HG02571 (cell line): ENCODE measurements at regions not wholly inside any gene's neighbourhood (a gene's known extent, or its start where the extent isn't known, plus 50 kb on each side); places are given as distances from the start of the nearest gene placed in this dataset.

ENCODE experiments used
- ATAC-seq: cut with Tn5 transposase; IDR thresholded peaks from one replicate; pipeline ENCODE4 v1.9.1; 2021; ENCODE audit warnings: mild to moderate bottlenecking, moderate library complexity; ENCODE audit not compliant: unreplicated experiment

GRCh38 chr2:37541516-37541915 lies 129.9 kb downstream of the CDC42EP3 start:
- ATAC-seq = no peak

GRCh38 chr2:37543999-37544557 lies 127.4 kb downstream of the CDC42EP3 start:
- no peak for ATAC-seq

- no peak for ATAC-seq
These were observed 126.8 kb downstream of the CDC42EP3 start for GRCh38 chr2:37544591-37545031.

GRCh38 chr2:37549598-37549997 lies 121.8 kb downstream of the CDC42EP3 start:
- ATAC-seq = no peak

- ATAC-seq = no peak
These were observed 121.3 kb downstream of the CDC42EP3 start for GRCh38 chr2:37550190-37550589.

GRCh38 chr2:37551783-37552182 lies 119.7 kb downstream of the CDC42EP3 start:
- no peak for ATAC-seq

- ATAC-seq = no peak
These were observed 119.1 kb downstream of the CDC42EP3 start for GRCh38 chr2:37552339-37552738.

GRCh38 chr2:37553411-37554154 lies 117.9 kb downstream of the CDC42EP3 start:
- no peak for ATAC-seq

GRCh38 chr2:37554155-37554510 lies 117.3 kb downstream of the CDC42EP3 start:
- ATAC-seq = no peak

- ATAC-seq = no peak
These were observed 116.8 kb downstream of the CDC42EP3 start for GRCh38 chr2:37554687-37555086.

- ATAC-seq = no peak
These were observed 116.0 kb downstream of the CDC42EP3 start for GRCh38 chr2:37555457-37555856.

GRCh38 chr2:37556256-37556655 lies 115.2 kb downstream of the CDC42EP3 start:
- no peak for ATAC-seq

GRCh38 chr2:37558623-37559022 lies 112.8 kb downstream of the CDC42EP3 start:
- peak; percentile 61 for ATAC-seq

GRCh38 chr2:37560241-37560848 lies 111.1 kb downstream of the CDC42EP3 start:
- ATAC-seq = no peak

- no peak for ATAC-seq
These were observed 110.4 kb downstream of the CDC42EP3 start for GRCh38 chr2:37560863-37561614.

GRCh38 chr2:37561615-37562569 lies 109.5 kb downstream of the CDC42EP3 start:
- peak; percentile 81 for ATAC-seq

GRCh38 chr2:37563375-37564015 lies 107.9 kb downstream of the CDC42EP3 start:
- no peak for ATAC-seq

GRCh38 chr2:37564356-37564755 lies 107.1 kb downstream of the CDC42EP3 start:
- ATAC-seq = no peak

- no peak for ATAC-seq
These were observed 104.9 kb downstream of the CDC42EP3 start for GRCh38 chr2:37566517-37566981.

- ATAC-seq = no peak
These were observed 102.9 kb downstream of the CDC42EP3 start for GRCh38 chr2:37568565-37568964.
